ENCODE measurements at regions not wholly inside any gene's neighbourhood (a gene's known extent, or its start where the extent isn't known, plus 50 kb on each side); places are given as distances from the start of the nearest gene placed in this dataset.

DNA sequence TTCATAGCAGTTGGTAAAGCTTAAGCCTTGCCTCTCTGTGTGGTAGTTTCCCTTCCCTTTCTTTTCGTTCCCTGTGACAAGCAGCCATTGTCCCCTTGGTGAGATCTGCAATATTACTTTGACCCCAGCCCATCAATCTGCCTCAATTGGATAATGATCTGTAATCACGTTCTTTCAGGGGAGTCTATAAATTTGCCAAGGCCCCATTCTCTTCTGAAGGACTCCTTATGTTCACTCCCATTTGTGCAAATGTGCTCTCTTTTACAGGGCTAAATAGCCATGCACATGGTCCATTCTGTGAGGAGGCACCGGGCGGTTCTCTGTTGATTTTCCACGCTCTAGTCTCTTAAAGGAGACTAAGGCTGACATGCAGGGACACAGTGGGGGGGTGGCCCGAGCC lies 660.4 kb upstream of the SLC35B3 start:
- H3K9me3 ChIP-seq = peaks cover 0 to 11% (median 0%) of the 10 kb centered on the region in 8 donors
- intact Hi-C loops (cut with DNase I; ENCODE audit: low total_unique reads) = no loop called here
- WGBS, 5 donors = 71 to 83% (median 78%) methylated on average over 6 of the region's 6 CpGs
- no peaks in the 10 kb centered on the region for H3K36me3 ChIP-seq
- no peak for DNase-seq
- H3K27ac ChIP-seq = no peak overlapping the region
- H3K27me3 ChIP-seq (replicated peaks in 1 of 7) = no peaks in the 10 kb centered on the region
- H3K4me1 ChIP-seq = no peaks in the 10 kb centered on the region
- no peak overlapping the region for H3K4me3 ChIP-seq
- TF ChIP-seq POLR2AphosphoS5 (IDR thresholded peaks at IDR 0.05) (no peak), POLR2A (IDR thresholded peaks at IDR 0.05) (no peak)
- TF ChIP-seq, protein P1, sequence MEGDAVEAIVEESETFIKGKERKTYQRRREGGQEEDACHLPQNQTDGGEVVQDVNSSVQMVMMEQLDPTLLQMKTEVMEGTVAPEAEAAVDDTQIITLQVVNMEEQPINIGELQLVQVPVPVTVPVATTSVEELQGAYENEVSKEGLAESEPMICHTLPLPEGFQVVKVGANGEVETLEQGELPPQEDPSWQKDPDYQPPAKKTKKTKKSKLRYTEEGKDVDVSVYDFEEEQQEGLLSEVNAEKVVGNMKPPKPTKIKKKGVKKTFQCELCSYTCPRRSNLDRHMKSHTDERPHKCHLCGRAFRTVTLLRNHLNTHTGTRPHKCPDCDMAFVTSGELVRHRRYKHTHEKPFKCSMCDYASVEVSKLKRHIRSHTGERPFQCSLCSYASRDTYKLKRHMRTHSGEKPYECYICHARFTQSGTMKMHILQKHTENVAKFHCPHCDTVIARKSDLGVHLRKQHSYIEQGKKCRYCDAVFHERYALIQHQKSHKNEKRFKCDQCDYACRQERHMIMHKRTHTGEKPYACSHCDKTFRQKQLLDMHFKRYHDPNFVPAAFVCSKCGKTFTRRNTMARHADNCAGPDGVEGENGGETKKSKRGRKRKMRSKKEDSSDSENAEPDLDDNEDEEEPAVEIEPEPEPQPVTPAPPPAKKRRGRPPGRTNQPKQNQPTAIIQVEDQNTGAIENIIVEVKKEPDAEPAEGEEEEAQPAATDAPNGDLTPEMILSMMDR (IDR thresholded peaks at IDR 0.05 in 8 of 11, conservative IDR thresholded peaks at IDR 0.05 in 3 of 11) = no peak

DNA sequence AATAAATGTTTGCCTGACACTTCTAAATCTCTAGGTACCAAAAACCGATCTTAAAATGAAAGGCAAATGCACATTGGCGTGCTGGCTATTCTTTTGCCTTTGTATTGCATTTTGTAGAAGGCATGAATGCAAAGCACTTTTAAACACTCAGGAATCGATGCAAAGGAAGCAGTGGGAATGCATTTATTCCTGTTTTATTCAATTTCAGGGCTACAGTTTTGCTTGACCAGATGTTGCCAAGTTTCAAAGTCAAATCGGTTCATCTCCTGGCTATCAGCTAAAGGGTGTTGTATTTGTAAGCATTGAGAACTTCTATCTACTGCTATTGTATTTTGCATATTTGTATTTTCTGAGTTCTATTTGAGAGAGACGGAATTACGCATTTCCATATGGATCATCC lies 659.8 kb upstream of the SLC35B3 start:
- Histone ChIP-seq H3K36me3 (no peaks in the 10 kb centered on the region), H3K9me3 (peaks cover 0 to 5% (median 0%) of the 10 kb centered on the region in 8 donors), H3K4me3 (no peak overlapping the region), H3K27ac (no peak overlapping the region), H3K4me1 (no peaks in the 10 kb centered on the region), H3K27me3 (replicated peaks in 1 of 7) (no peaks in the 10 kb centered on the region)
- intact Hi-C loops (cut with DNase I; ENCODE audit: low total_unique reads) = no loop called here
- TF ChIP-seq POLR2AphosphoS5 (IDR thresholded peaks at IDR 0.05) (no peak), POLR2A (IDR thresholded peaks at IDR 0.05) (no peak)
- TF ChIP-seq, protein P1 (IDR thresholded peaks at IDR 0.05 in 8 of 11, conservative IDR thresholded peaks at IDR 0.05 in 3 of 11) = no peak
- DNase-seq = no peak
- WGBS, 5 donors = 77 to 92% (median 86%) methylated on average over 6 of the region's 6 CpGs

DNA sequence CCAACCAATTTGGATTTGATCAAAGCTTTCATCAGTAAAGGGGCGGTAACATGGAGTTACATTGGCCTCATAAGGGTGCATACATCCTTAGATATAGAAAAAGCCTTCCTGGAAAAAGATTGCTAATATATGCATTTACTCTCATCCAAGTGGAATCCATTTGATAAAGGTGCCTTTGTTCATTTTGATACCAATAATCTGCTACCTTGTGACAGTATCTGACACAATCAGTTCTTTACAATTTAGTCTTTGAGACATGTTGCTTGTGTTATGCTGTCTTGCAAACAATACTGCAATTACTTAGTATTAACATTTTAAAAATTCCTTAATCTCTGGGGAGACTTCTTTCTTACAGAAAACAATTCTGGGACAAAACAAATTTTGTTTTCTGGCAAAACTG lies 654.4 kb upstream of the SLC35B3 start:
- H3K27me3 ChIP-seq (replicated peaks in 1 of 7) = no peaks in the 10 kb centered on the region
- H3K4me1 ChIP-seq = no peaks in the 10 kb centered on the region
- no peak overlapping the region for H3K27ac ChIP-seq
- 70 to 94% (median 77%) methylated on average over 1 of the region's 1 CpG for WGBS, 5 donors
- H3K9me3 ChIP-seq = no peaks in the 10 kb centered on the region
- DNase-seq = no peak
- H3K4me3 ChIP-seq = no peak overlapping the region
- intact Hi-C loops (cut with DNase I; ENCODE audit: low total_unique reads) = no loop called here
- H3K36me3 ChIP-seq = no peaks in the 10 kb centered on the region
- TF ChIP-seq POLR2A (IDR thresholded peaks at IDR 0.05) = no peak
- TF ChIP-seq POLR2AphosphoS5 (IDR thresholded peaks at IDR 0.05) = no peak
- TF ChIP-seq, protein P1 (IDR thresholded peaks at IDR 0.05 in 8 of 11, conservative IDR thresholded peaks at IDR 0.05 in 3 of 11) = no peak

DNA sequence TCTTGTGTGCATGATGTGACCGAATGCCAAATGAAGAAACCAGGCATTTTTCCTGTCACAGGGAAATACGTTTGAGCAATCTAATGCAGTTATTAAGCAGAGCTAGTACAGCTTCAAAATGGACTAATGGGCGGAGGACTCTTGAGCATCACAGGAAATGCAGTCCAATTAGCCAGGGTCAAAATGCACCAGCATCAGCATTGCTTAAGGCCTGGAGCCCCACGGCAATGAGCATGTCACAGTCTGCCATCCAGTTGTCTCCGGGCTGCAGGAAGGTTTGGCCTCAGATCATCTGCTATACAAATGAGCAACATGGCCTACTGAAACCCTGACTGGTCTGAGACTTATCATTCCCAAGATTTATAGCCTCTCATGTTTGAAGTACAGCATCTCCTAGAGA lies 652.1 kb upstream of the SLC35B3 start:
- Histone ChIP-seq H3K4me3 (no peak overlapping the region), H3K27me3 (replicated peaks in 1 of 7) (no peaks in the 10 kb centered on the region), H3K9me3 (no peaks in the 10 kb centered on the region), H3K36me3 (no peaks in the 10 kb centered on the region), H3K27ac (no peak overlapping the region), H3K4me1 (no peaks in the 10 kb centered on the region)
- no peak for DNase-seq
- intact Hi-C loops (cut with DNase I; ENCODE audit: low total_unique reads) = no loop called here
- TF ChIP-seq, protein P1 (IDR thresholded peaks at IDR 0.05 in 8 of 11, conservative IDR thresholded peaks at IDR 0.05 in 3 of 11) = no peak
- TF ChIP-seq POLR2AphosphoS5 (IDR thresholded peaks at IDR 0.05) (no peak), POLR2A (IDR thresholded peaks at IDR 0.05) (no peak)
- 67 to 82% (median 78%) methylated on average over 5 of the region's 5 CpGs for WGBS, 5 donors

All from spleen (tissue), 11 donors.